CD4-positive, alpha-beta memory T cell (primary cell): ENCODE measurements at regions not wholly inside any gene's neighbourhood (a gene's known extent, or its start where the extent isn't known, plus 50 kb on each side); places are given as distances from the start of the nearest gene placed in this dataset.

Source experiments
- CTCF ChIA-PET: fragments of 350-600 bp; sonication (Branson Sonifier 250); formaldehyde crosslinking; loops from one replicate; lab custom pipeline; 2021; ENCODE audit warnings: inconsistent platforms; ENCODE audit not compliant: partially characterized antibody; lab: Charles Lee
- POLR2A ChIA-PET: fragments of 350-600 bp; sonication (Branson Sonifier 250); formaldehyde crosslinking; loops from one replicate; lab custom pipeline; 2021; ENCODE audit not compliant: partially characterized antibody; lab: Charles Lee
- DNase-seq, 5 donors: peaks; one replicate each; pipeline versions ENCODE4 v3.0.0 to v3.0.0-alpha.2; 2020 to 2022; ENCODE audit warnings: mixed read lengths in 1 of 5
- H3K27ac ChIP-seq: one replicate; pipeline ENCODE4 v1.7.0; 2013; ENCODE audit warnings: low read depth, low read length
- H3K27me3 ChIP-seq: 2 replicates; pipeline ENCODE4 v1.7.0; 2013; ENCODE audit warnings: mild to moderate bottlenecking, low read length, moderate library complexity; ENCODE audit not compliant: insufficient read depth
- H3K36me3 ChIP-seq: 2 replicates; pipeline ENCODE4 v1.7.0; 2013; ENCODE audit warnings: mild to moderate bottlenecking, low read length, moderate library complexity; ENCODE audit not compliant: insufficient read depth
- H3K4me1 ChIP-seq: 2 replicates; pipeline ENCODE4 v1.7.0; 2013; ENCODE audit warnings: mild to moderate bottlenecking, low read length, moderate library complexity; ENCODE audit not compliant: insufficient read depth
- H3K4me3 ChIP-seq, 2 donors: one replicate each; pipeline ENCODE4 v1.7.0; 2013; ENCODE audit warnings: low read length in 2 of 2, mild to moderate bottlenecking in 1 of 2
- H3K9me3 ChIP-seq, 2 donors: one replicate each; pipeline ENCODE4 v1.7.0; 2013; ENCODE audit warnings: low read length in 2 of 2, control low read depth in 1 of 2; ENCODE audit not compliant: control insufficient read depth in 1 of 2
- H3K27ac Mint-ChIP-seq, 7 donors: one replicate each; pipeline ENCODE4 v1.8.0; 2020 to 2021; ENCODE audit warnings: mixed read lengths in 7 of 7, mild to moderate bottlenecking in 6 of 7, inconsistent platforms in 3 of 7, moderate library complexity in 3 of 7
- H3K27me3 Mint-ChIP-seq, 2 donors: one replicate each; pipeline ENCODE4 v1.8.0; 2020 to 2021; ENCODE audit warnings: mixed read lengths in 2 of 2
- H3K36me3 Mint-ChIP-seq, 2 donors: one replicate each; pipeline ENCODE4 v1.8.0; 2020 to 2021; ENCODE audit warnings: mixed read lengths in 2 of 2, inconsistent platforms in 1 of 2, mild to moderate bottlenecking in 1 of 2
- H3K4me1 Mint-ChIP-seq, 4 donors: one replicate each; pipeline ENCODE4 v1.8.0; 2020 to 2021; ENCODE audit warnings: mixed read lengths in 4 of 4, mild to moderate bottlenecking in 1 of 4
- H3K4me3 Mint-ChIP-seq, 8 donors: one replicate each; pipeline ENCODE4 v1.8.0; 2020 to 2021; ENCODE audit warnings: mixed read lengths in 8 of 8, mild to moderate bottlenecking in 7 of 8, moderate library complexity in 6 of 8, inconsistent platforms in 3 of 8
- H3K9me3 Mint-ChIP-seq, 8 donors: one replicate each; pipeline ENCODE4 v1.8.0; 2020 to 2021; ENCODE audit warnings: mixed read lengths in 8 of 8, mild to moderate bottlenecking in 5 of 8, inconsistent platforms in 3 of 8, moderate library complexity in 1 of 8
- intact Hi-C: fragments of 100-400 bp; cut with micrococcal nuclease; formaldehyde crosslinking; loops from one replicate; pipeline ENCODE4 v1.15.1; 2023

DNA sequence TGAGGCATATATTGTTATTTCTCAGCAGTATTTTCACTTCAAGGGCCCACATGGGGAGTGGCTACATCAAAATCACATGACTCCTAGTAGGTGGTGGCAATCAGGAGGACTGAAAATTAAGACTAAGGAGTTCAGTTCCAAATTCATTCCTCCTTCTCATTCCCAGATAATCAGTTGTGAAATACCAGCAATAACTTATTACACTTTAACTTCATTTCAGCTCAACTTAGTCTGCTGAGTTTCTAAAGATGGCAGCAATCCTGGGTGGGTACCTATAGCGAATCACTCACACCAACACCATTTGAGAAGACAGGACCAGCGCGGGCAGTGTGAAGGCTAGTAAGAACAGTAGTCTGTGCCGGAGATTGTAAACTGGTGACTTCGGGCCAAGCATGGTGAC, 63.9 kb upstream of the SLC10A2 start:
- peaks cover 0 to 1% of the 10 kb centered on the region in 2 donors for H3K27me3 Mint-ChIP-seq
- H3K9me3 Mint-ChIP-seq = peaks cover 0 to 5% (median 0%) of the 10 kb centered on the region in 8 donors
- intact Hi-C loops = no loop called here
- H3K4me1 Mint-ChIP-seq = no peaks in the 10 kb centered on the region
- H3K36me3 Mint-ChIP-seq = no peaks in the 10 kb centered on the region
- CTCF ChIA-PET = no interaction called here
- no peak for DNase-seq
- no peak overlapping the region for H3K27ac Mint-ChIP-seq
- Histone ChIP-seq H3K4me3 (no peak overlapping the region), H3K36me3 (no peaks in the 10 kb centered on the region), H3K9me3 (no peaks in the 10 kb centered on the region), H3K27ac (no peak overlapping the region), H3K27me3 (no peaks in the 10 kb centered on the region), H3K4me1 (no peaks in the 10 kb centered on the region)
- H3K4me3 Mint-ChIP-seq = no peak overlapping the region
- POLR2A ChIA-PET = no interaction called here
